IMR-90 (cell line): ENCODE measurements at regions not wholly inside any gene's neighbourhood (a gene's known extent, or its start where the extent isn't known, plus 50 kb on each side); places are given as distances from the start of the nearest gene placed in this dataset.

ENCODE experiments used
- ATAC-seq: fragments of 200-7000 bp; cut with Tn5 transposase; 2 replicates; pipeline ENCODE4 v1.9.1; 2020; ENCODE audit warnings: low read depth, mild to moderate bottlenecking, moderate library complexity
- BruUV-seq: library from RNA; stranded (reverse); fragments of 400-500 nt; replicated peaks from 2 replicates; lab custom pipeline; 2021; lab: Mats Ljungman, UMichigan
- CTCF ChIA-PET: fragments of 300-600 bp; formaldehyde crosslinking; extraction: SDS; loops from one replicate; lab custom pipeline; 2021; ENCODE audit warnings: antibody characterized with exemption; lab: Yijun Ruan, JAX
- POLR2A ChIA-PET: fragments of 300-600 bp; sonication (Branson Sonifier 250); formaldehyde crosslinking; loops from one replicate; lab custom pipeline; 2022; ENCODE audit warnings: antibody characterized with exemption; ENCODE audit not compliant: unreplicated experiment; lab: Charles Lee
- DNase-seq: peaks from one replicate; pipeline ENCODE4 v3.0.0; 2013
- H2AFZ ChIP-seq: replicated peaks from 2 replicates; pipeline ENCODE3; 2013; ENCODE audit warnings: low read length, mild to moderate bottlenecking; ENCODE audit not compliant: poor library complexity
- H2AK5ac ChIP-seq: 2 replicates; pipeline ENCODE4 v1.6.1; 2013; ENCODE audit warnings: low read depth, low read length, inconsistent platforms
- H2AK9ac ChIP-seq: replicated peaks from 2 replicates; pipeline ENCODE3; 2013; ENCODE audit warnings: mild to moderate bottlenecking, low read depth, low read length, moderate library complexity; ENCODE audit not compliant: poor library complexity
- H2BK120ac ChIP-seq: 2 replicates; pipeline ENCODE4 v1.6.1; 2013; ENCODE audit warnings: low read depth, low read length, inconsistent platforms
- H2BK15ac ChIP-seq: 3 replicates; pipeline ENCODE4 v1.6.1; 2013; ENCODE audit warnings: low read depth, low read length, inconsistent platforms
- H2BK20ac ChIP-seq: 2 replicates; pipeline ENCODE4 v1.6.1; 2013; ENCODE audit warnings: low read depth, mild to moderate bottlenecking, inconsistent platforms, low read length, moderate library complexity
- H2BK5ac ChIP-seq: 2 replicates; pipeline ENCODE4 v1.6.1; 2013; ENCODE audit warnings: mild to moderate bottlenecking, low read depth, low read length, inconsistent platforms; ENCODE audit not compliant: poor library complexity, severe bottlenecking
- H3K14ac ChIP-seq: replicated peaks from 2 replicates; pipeline ENCODE4 v1.6.1; 2013; ENCODE audit warnings: low read depth, low read length, inconsistent platforms
- H3K18ac ChIP-seq: 2 replicates; pipeline ENCODE4 v1.6.1; 2013; ENCODE audit warnings: low read depth, low read length, control low read depth
- H3K23ac ChIP-seq: 2 replicates; pipeline ENCODE4 v1.6.1; 2013; ENCODE audit warnings: low read depth, low read length, inconsistent platforms
- H3K27ac ChIP-seq: 2 replicates; pipeline ENCODE4 v1.5.1; 2013; ENCODE audit warnings: mild to moderate bottlenecking, control low read depth, low read length; ENCODE audit not compliant: insufficient read depth
- H3K27me3 ChIP-seq: 2 replicates; pipeline ENCODE4 v1.6.1; 2013; ENCODE audit warnings: low read length; ENCODE audit not compliant: control insufficient read depth, insufficient read depth
- H3K36me3 ChIP-seq: 2 replicates; pipeline ENCODE4 v1.6.1; 2013; ENCODE audit warnings: low read length, mixed read lengths; ENCODE audit not compliant: control insufficient read depth, insufficient read depth
- H3K4ac ChIP-seq: 2 replicates; pipeline ENCODE4 v1.6.1; 2013; ENCODE audit warnings: low read depth, low read length, inconsistent platforms
- H3K4me1 ChIP-seq: 2 replicates; pipeline ENCODE4 v1.6.1; 2013; ENCODE audit warnings: low read length, mixed read lengths; ENCODE audit not compliant: control insufficient read depth, insufficient read depth
- H3K4me2 ChIP-seq: 2 replicates; pipeline ENCODE4 v1.6.1; 2013; ENCODE audit warnings: low read depth, mild to moderate bottlenecking, control low read depth, low read length, moderate library complexity
- H3K4me3 ChIP-seq: 2 replicates; pipeline ENCODE4 v1.5.1; 2013; ENCODE audit warnings: low read depth, mild to moderate bottlenecking, control low read depth, low read length, moderate library complexity; ENCODE audit not compliant: insufficient read depth
- H3K56ac ChIP-seq: 2 replicates; pipeline ENCODE4 v1.6.1; 2013; ENCODE audit warnings: low read length, inconsistent platforms; ENCODE audit not compliant: insufficient read depth; ENCODE audit errors: extremely low read depth
- H3K79me1 ChIP-seq, 2 experiments: 2 replicates each; pipeline ENCODE4 v1.6.1; 2013; ENCODE audit warnings: low read length in 2 of 2, inconsistent platforms in 1 of 2, low read depth in 1 of 2
- H3K9ac ChIP-seq: 2 replicates; pipeline ENCODE4 v1.6.1; 2013; ENCODE audit warnings: low read depth, low read length, control low read depth
- H3K9me1 ChIP-seq: 2 replicates; pipeline ENCODE4 v1.6.1; 2013; ENCODE audit warnings: low read length, inconsistent platforms; ENCODE audit not compliant: insufficient read depth
- H3K9me3 ChIP-seq: 2 replicates; pipeline ENCODE4 v1.6.1; 2013; ENCODE audit warnings: low read length; ENCODE audit not compliant: control insufficient read depth, insufficient read depth
- H4K20me1 ChIP-seq: 2 replicates; pipeline ENCODE4 v1.6.1; 2013; ENCODE audit warnings: low read length, inconsistent platforms; ENCODE audit not compliant: insufficient read depth
- H4K5ac ChIP-seq: 2 replicates; pipeline ENCODE4 v1.6.1; 2013; ENCODE audit warnings: mild to moderate bottlenecking, low read depth, low read length, control low read depth
- H4K8ac ChIP-seq, 2 experiments: 2 replicates each; pipeline ENCODE4 v1.6.1; 2013; ENCODE audit warnings: low read depth in 2 of 2, low read length in 2 of 2, control low read depth in 1 of 2, inconsistent platforms in 1 of 2
- H4K91ac ChIP-seq: 2 replicates; pipeline ENCODE4 v1.6.1; 2013; ENCODE audit warnings: low read depth, low read length, inconsistent platforms; ENCODE audit not compliant: insufficient read depth
- BHLHE40 ChIP-seq: fragments of 150-350 bp; IDR thresholded peaks from 2 replicates; pipeline ENCODE4 v1.6.1; 2016; ENCODE audit warnings: mild to moderate bottlenecking, low read depth, low read length
- CEBPB ChIP-seq: IDR thresholded peaks from 2 replicates; pipeline ENCODE4 v1.6.1; 2012; ENCODE audit warnings: low read depth, low read length, improper control_type of control experiment
- CHD1 ChIP-seq: IDR thresholded peaks from 2 replicates; pipeline ENCODE4 v1.6.1; 2012; ENCODE audit warnings: low read depth, low read length, improper control_type of control experiment
- FOS ChIP-seq: fragments of 150-350 bp; IDR thresholded peaks from 2 replicates; pipeline ENCODE4 v1.6.1; 2016; ENCODE audit warnings: low read depth, low read length
- MAFK ChIP-seq: IDR thresholded peaks from 2 replicates; pipeline ENCODE4 v1.6.1; 2012; ENCODE audit warnings: low read depth, low read length, improper control_type of control experiment
- MAZ ChIP-seq: IDR thresholded peaks from 2 replicates; pipeline ENCODE4 v1.6.1; 2012; ENCODE audit warnings: low read depth, mild to moderate bottlenecking, low read length, improper control_type of control experiment, moderate library complexity, borderline replicate concordance
- MXI1 ChIP-seq: IDR thresholded peaks from 2 replicates; pipeline ENCODE4 v1.6.1; 2012; ENCODE audit warnings: low read depth, mild to moderate bottlenecking, low read length, moderate library complexity, borderline replicate concordance
- NFE2L2 ChIP-seq: fragments of 150-350 bp; IDR thresholded peaks from 2 replicates; pipeline ENCODE4 v1.6.1; 2016; ENCODE audit warnings: low read depth, mild to moderate bottlenecking, low read length
- POLR2A ChIP-seq: IDR thresholded peaks from 2 replicates; pipeline ENCODE4 v1.6.1; 2012; ENCODE audit warnings: mild to moderate bottlenecking, low read depth, low read length
- RAD21 ChIP-seq: IDR thresholded peaks from 2 replicates; pipeline ENCODE4 v1.6.1; 2012; ENCODE audit warnings: low read length, improper control_type of control experiment
- RCOR1 ChIP-seq: IDR thresholded peaks from 2 replicates; pipeline ENCODE4 v1.6.1; 2012; ENCODE audit warnings: mild to moderate bottlenecking, low read length, improper control_type of control experiment; ENCODE audit not compliant: insufficient replicate concordance
- RFX5 ChIP-seq: IDR thresholded peaks from 2 replicates; pipeline ENCODE4 v1.8.0; 2012; ENCODE audit warnings: low read depth, mild to moderate bottlenecking, low read length, moderate library complexity
- SMC3 ChIP-seq: fragments of 150-350 bp; IDR thresholded peaks from 2 replicates; pipeline ENCODE4 v1.6.1; 2016; ENCODE audit warnings: low read depth, mild to moderate bottlenecking, antibody characterized with exemption, low read length, moderate library complexity
- WGBS, 2 experiments: methylation state at CpG; one replicate each; pipeline versions ENCODE4 v1.1.5 to v1.1.7; 2013; ENCODE audit warnings: missing lambda C conversion rate in 2 of 2; ENCODE audit not compliant: insufficient read length in 1 of 2; ENCODE audit errors: extremely low coverage in 2 of 2; 5-methylcytosine and 5-hydroxymethylcytosine counted together
- dilution Hi-C: fragments of 300-500 bp; cut with HindIII; formaldehyde crosslinking; loops from one replicate; pipeline ENCODE4 v1.14.3; 2018; ENCODE audit warnings: low sequenced_read_pairs; ENCODE audit not compliant: unreplicated experiment
- in situ Hi-C: fragments of 300-500 bp; cut with MboI; formaldehyde crosslinking; loops from 3 replicates; pipeline ENCODE4 v1.14.3; 2019; ENCODE audit warnings: low sequenced_read_pairs, inconsistent platforms, mixed read lengths
- intact Hi-C: fragments of 100-400 bp; cut with micrococcal nuclease; formaldehyde crosslinking; loops from 2 replicates; pipeline ENCODE4 v1.10.0; 2022
- TF ChIP-seq, protein P1 (sequence below): fragments of 150-350 bp; IDR thresholded peaks from 2 replicates; pipeline ENCODE4 v1.6.1; 2017; ENCODE audit warnings: mild to moderate bottlenecking, antibody characterized with exemption, low read length, low read depth
- TF ChIP-seq, protein P2 (sequence below): conservative IDR thresholded peaks from 2 replicates; pipeline ENCODE4 v1.5.1; 2012; ENCODE audit warnings: mild to moderate bottlenecking, low read depth, low read length, improper control_type of control experiment
- TF ChIP-seq, protein P3 (sequence below): fragments of 150-350 bp; IDR thresholded peaks from 2 replicates; pipeline ENCODE4 v1.6.1; 2016; ENCODE audit warnings: low read depth, mild to moderate bottlenecking, low read length, moderate library complexity, borderline replicate concordance

DNA sequence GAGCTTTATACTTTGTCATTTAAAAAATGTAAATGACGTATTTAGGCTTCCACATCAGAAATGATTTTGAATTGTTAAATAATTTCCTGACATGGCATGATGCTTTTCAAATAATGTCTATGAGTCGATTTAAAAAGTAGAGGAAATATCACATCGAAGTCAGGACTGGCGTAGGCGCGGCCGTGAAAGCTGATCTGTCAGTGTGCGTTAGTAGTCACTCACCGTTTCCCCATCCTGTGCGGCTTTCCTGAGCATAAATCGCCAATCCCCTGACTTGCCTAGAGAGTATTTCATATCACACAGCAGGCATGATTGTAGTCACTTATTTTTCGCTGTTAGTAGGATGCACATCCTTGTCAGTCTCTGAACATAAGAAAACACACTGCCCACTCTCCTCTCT lies 843.1 kb downstream of the SOCS6 start:
- CTCF ChIA-PET = no interaction called here
- intact Hi-C loops = no loop called here
- no peaks in the 10 kb centered on the region for H3K4me1 ChIP-seq
- H2AFZ ChIP-seq = no peak overlapping the region
- H3K56ac ChIP-seq = no peak overlapping the region
- BruUV-seq = no TSS peak
- no peak overlapping the region for H4K8ac ChIP-seq
- no peak overlapping the region for H2AK9ac ChIP-seq
- ATAC-seq (no peak), DNase-seq (no peak)
- H3K23ac ChIP-seq = no peak overlapping the region
- no peak overlapping the region for H3K14ac ChIP-seq
- H2BK20ac ChIP-seq = no peak overlapping the region
- no peak overlapping the region for H2AK5ac ChIP-seq
- no peak for TF ChIP-seq RFX5
- no peak for TF ChIP-seq SMC3
- no peak for TF ChIP-seq RAD21
- TF ChIP-seq, protein P1, sequence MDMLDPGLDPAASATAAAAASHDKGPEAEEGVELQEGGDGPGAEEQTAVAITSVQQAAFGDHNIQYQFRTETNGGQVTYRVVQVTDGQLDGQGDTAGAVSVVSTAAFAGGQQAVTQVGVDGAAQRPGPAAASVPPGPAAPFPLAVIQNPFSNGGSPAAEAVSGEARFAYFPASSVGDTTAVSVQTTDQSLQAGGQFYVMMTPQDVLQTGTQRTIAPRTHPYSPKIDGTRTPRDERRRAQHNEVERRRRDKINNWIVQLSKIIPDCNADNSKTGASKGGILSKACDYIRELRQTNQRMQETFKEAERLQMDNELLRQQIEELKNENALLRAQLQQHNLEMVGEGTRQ = no peak
- no peak for TF ChIP-seq CHD1
- TF ChIP-seq FOS = no peak
- TF ChIP-seq BHLHE40 = no peak
- TF ChIP-seq RCOR1 = no peak
- no peak for TF ChIP-seq MAZ
- TF ChIP-seq, protein P2, sequence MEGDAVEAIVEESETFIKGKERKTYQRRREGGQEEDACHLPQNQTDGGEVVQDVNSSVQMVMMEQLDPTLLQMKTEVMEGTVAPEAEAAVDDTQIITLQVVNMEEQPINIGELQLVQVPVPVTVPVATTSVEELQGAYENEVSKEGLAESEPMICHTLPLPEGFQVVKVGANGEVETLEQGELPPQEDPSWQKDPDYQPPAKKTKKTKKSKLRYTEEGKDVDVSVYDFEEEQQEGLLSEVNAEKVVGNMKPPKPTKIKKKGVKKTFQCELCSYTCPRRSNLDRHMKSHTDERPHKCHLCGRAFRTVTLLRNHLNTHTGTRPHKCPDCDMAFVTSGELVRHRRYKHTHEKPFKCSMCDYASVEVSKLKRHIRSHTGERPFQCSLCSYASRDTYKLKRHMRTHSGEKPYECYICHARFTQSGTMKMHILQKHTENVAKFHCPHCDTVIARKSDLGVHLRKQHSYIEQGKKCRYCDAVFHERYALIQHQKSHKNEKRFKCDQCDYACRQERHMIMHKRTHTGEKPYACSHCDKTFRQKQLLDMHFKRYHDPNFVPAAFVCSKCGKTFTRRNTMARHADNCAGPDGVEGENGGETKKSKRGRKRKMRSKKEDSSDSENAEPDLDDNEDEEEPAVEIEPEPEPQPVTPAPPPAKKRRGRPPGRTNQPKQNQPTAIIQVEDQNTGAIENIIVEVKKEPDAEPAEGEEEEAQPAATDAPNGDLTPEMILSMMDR = no peak
- no peak for TF ChIP-seq CEBPB
- TF ChIP-seq POLR2A = no peak
- TF ChIP-seq, protein P3, sequence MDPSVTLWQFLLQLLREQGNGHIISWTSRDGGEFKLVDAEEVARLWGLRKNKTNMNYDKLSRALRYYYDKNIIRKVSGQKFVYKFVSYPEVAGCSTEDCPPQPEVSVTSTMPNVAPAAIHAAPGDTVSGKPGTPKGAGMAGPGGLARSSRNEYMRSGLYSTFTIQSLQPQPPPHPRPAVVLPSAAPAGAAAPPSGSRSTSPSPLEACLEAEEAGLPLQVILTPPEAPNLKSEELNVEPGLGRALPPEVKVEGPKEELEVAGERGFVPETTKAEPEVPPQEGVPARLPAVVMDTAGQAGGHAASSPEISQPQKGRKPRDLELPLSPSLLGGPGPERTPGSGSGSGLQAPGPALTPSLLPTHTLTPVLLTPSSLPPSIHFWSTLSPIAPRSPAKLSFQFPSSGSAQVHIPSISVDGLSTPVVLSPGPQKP = no peak
- TF ChIP-seq MAFK = no peak
- TF ChIP-seq MXI1 = no peak
- no peak for TF ChIP-seq NFE2L2
- no peaks in the 10 kb centered on the region for H3K79me1 ChIP-seq
- H3K27me3 ChIP-seq = no peaks in the 10 kb centered on the region
- no peak overlapping the region for H3K4me2 ChIP-seq
- H4K91ac ChIP-seq = no peak overlapping the region
- no peak overlapping the region for H3K9ac ChIP-seq
- POLR2A ChIA-PET = no interaction called here
- H4K5ac ChIP-seq = no peak overlapping the region
- H3K4ac ChIP-seq = no peak overlapping the region
- H3K4me3 ChIP-seq = no peak overlapping the region
- no peaks in the 10 kb centered on the region for H3K9me1 ChIP-seq
- H3K36me3 ChIP-seq = no peaks in the 10 kb centered on the region
- in situ Hi-C loops = no loop called here
- no peaks in the 10 kb centered on the region for H4K20me1 ChIP-seq
- no peak overlapping the region for H3K18ac ChIP-seq
- H2BK120ac ChIP-seq = no peak overlapping the region
- dilution Hi-C loops = no loop called here
- peaks cover 4% of the 10 kb centered on the region for H3K9me3 ChIP-seq
- no peak overlapping the region for H3K27ac ChIP-seq
- no peak overlapping the region for H2BK15ac ChIP-seq
- H2BK5ac ChIP-seq = no peak overlapping the region
- 84% methylated on average over 7 of the region's 12 CpGs; no CpG with 5 or more reads in 1 of the 2 experiments for WGBS, 2 experiments
